Panc1 (cell line): ENCODE measurements at regions not wholly inside any gene's neighbourhood (a gene's known extent, or its start where the extent isn't known, plus 50 kb on each side); places are given as distances from the start of the nearest gene placed in this dataset.

Source experiments
- ATAC-seq: fragments of 200-7000 bp; cut with Tn5 transposase; 2 replicates; pipeline ENCODE4 v1.9.1; 2020; ENCODE audit warnings: mild to moderate bottlenecking, moderate library complexity
- BruUV-seq: library from RNA; stranded (reverse); fragments of 400-500 nt; replicated peaks from 2 replicates; lab custom pipeline; 2021; lab: Mats Ljungman, UMichigan
- CTCF ChIA-PET: fragments of 300-600 bp; sonication (Branson Sonifier 250); formaldehyde crosslinking; loops from one replicate; lab custom pipeline; 2022; ENCODE audit warnings: antibody characterized with exemption; lab: Charles Lee
- POLR2A ChIA-PET: fragments of 300-600 bp; sonication (Branson Sonifier 250); formaldehyde crosslinking; loops from one replicate; lab custom pipeline; 2022; ENCODE audit warnings: antibody characterized with exemption; lab: Charles Lee
- DNase-seq: peaks from one replicate; pipeline ENCODE4 v3.0.0-alpha.2; 2010; ENCODE audit warnings: low read depth, low spot score
- H3K27ac ChIP-seq: 2 replicates; pipeline ENCODE4 v1.5.1; 2011; ENCODE audit warnings: mild to moderate bottlenecking, low read length, inconsistent platforms
- H3K27me3 ChIP-seq: fragments of 200-500 bp; sonication (Bioruptor generic); 2 replicates; pipeline ENCODE4 v1.6.0; 2014; ENCODE audit warnings: low read length, inconsistent platforms; ENCODE audit not compliant: control insufficient read depth, insufficient read depth
- H3K36me3 ChIP-seq: fragments of 200-500 bp; sonication (Bioruptor generic); 2 replicates; pipeline ENCODE4 v1.5.1; 2014; ENCODE audit warnings: inconsistent platforms, mild to moderate bottlenecking, low read length, moderate library complexity; ENCODE audit not compliant: control insufficient read depth, insufficient read depth
- H3K4me1 ChIP-seq: 2 replicates; pipeline ENCODE4 v1.5.1; 2011; ENCODE audit warnings: inconsistent platforms, mild to moderate bottlenecking, low read length, moderate library complexity; ENCODE audit not compliant: control insufficient read depth, insufficient read depth
- H3K4me3 ChIP-seq, 2 experiments: 2 replicates each; pipeline ENCODE4 v1.5.1; 2011 to 2012; ENCODE audit warnings: low read depth in 2 of 2, low read length in 2 of 2, mild to moderate bottlenecking in 2 of 2, inconsistent platforms in 1 of 2, moderate library complexity in 1 of 2
- H3K9me3 ChIP-seq: fragments of 200-500 bp; sonication (Bioruptor generic); 2 replicates; pipeline ENCODE4 v1.5.1; 2014; ENCODE audit warnings: low read depth, mild to moderate bottlenecking, inconsistent platforms, low read length, moderate library complexity; ENCODE audit not compliant: control insufficient read depth, insufficient read depth
- POLR2AphosphoS5 ChIP-seq: IDR thresholded peaks from 2 replicates; pipeline ENCODE4 v1.6.1; 2012; ENCODE audit warnings: mild to moderate bottlenecking, low read depth, low read length, moderate library complexity
- SIN3A ChIP-seq: IDR thresholded peaks from 2 replicates; pipeline ENCODE4 v1.6.1; 2012; ENCODE audit warnings: low read depth, mild to moderate bottlenecking, low read length, moderate library complexity, borderline replicate concordance; ENCODE audit not compliant: insufficient read depth
- TCF7L2 ChIP-seq: IDR thresholded peaks from 2 replicates; pipeline ENCODE4 v1.6.1; 2011; ENCODE audit warnings: mild to moderate bottlenecking, low read depth, low read length, inconsistent platforms
- in situ Hi-C: cut with HindIII; loops from 2 replicates; pipeline ENCODE4 v1.10.0; 2016; ENCODE audit warnings: low sequenced_read_pairs, low pct_unique_long_range_greater_than_20kb
- intact Hi-C: fragments of 100-400 bp; cut with micrococcal nuclease; formaldehyde crosslinking; loops from one replicate; pipeline ENCODE4 v1.10.0; 2022; ENCODE audit not compliant: unreplicated experiment
- TF ChIP-seq, protein P1 (sequence below): fragments of 450-650 bp; IDR thresholded peaks from 2 replicates; pipeline ENCODE4 v1.5.1; 2017; ENCODE audit warnings: mild to moderate bottlenecking
- TF ChIP-seq, protein P2 (sequence below), 2 experiments: IDR thresholded peaks; 2 replicates each; pipeline ENCODE4 v1.6.1; 2011 to 2012; ENCODE audit warnings: low read depth in 2 of 2, control low read depth in 1 of 2, low read length in 1 of 2, mild to moderate bottlenecking in 1 of 2, moderate library complexity in 1 of 2; ENCODE audit not compliant: insufficient read depth in 1 of 2

DNA sequence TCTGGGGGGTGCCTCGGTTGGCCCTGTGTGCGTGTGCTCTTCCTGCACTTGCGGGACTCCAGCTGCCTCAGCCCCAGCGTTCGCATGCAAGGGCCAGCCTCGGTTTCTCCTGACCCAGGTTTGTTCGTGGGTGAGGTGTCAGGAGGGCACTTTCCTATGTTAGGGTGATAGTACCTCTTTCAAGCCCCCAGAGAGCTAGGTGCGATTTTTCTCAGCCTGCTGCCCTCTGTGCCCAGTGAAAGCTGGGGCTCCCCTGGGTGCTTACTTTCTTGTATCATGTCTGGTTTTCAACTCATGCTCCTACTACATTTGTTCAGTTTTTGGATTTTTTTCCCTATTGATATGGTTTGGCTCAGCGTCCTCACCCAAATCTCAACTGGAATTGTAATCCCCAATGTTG lies 289.2 kb downstream of the TEX29 start:
- Histone ChIP-seq H3K9me3 (no peaks in the 10 kb centered on the region), H3K4me1 (no peaks in the 10 kb centered on the region), H3K4me3 (no peak overlapping the region), H3K36me3 (no peaks in the 10 kb centered on the region), H3K27me3 (no peaks in the 10 kb centered on the region; the same call in 1 of the 2 replicates), H3K27ac (no peak overlapping the region)
- in situ Hi-C loops (no loop called here), intact Hi-C loops (no loop called here)
- no peak for DNase-seq
- ChIA-PET POLR2A (no interaction called here), CTCF (no interaction called here)
- no TSS peak for BruUV-seq
- no peak for ATAC-seq
- TF ChIP-seq, protein P1, sequence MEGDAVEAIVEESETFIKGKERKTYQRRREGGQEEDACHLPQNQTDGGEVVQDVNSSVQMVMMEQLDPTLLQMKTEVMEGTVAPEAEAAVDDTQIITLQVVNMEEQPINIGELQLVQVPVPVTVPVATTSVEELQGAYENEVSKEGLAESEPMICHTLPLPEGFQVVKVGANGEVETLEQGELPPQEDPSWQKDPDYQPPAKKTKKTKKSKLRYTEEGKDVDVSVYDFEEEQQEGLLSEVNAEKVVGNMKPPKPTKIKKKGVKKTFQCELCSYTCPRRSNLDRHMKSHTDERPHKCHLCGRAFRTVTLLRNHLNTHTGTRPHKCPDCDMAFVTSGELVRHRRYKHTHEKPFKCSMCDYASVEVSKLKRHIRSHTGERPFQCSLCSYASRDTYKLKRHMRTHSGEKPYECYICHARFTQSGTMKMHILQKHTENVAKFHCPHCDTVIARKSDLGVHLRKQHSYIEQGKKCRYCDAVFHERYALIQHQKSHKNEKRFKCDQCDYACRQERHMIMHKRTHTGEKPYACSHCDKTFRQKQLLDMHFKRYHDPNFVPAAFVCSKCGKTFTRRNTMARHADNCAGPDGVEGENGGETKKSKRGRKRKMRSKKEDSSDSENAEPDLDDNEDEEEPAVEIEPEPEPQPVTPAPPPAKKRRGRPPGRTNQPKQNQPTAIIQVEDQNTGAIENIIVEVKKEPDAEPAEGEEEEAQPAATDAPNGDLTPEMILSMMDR = no peak
- no peak for TF ChIP-seq POLR2AphosphoS5
- TF ChIP-seq, protein P2, sequence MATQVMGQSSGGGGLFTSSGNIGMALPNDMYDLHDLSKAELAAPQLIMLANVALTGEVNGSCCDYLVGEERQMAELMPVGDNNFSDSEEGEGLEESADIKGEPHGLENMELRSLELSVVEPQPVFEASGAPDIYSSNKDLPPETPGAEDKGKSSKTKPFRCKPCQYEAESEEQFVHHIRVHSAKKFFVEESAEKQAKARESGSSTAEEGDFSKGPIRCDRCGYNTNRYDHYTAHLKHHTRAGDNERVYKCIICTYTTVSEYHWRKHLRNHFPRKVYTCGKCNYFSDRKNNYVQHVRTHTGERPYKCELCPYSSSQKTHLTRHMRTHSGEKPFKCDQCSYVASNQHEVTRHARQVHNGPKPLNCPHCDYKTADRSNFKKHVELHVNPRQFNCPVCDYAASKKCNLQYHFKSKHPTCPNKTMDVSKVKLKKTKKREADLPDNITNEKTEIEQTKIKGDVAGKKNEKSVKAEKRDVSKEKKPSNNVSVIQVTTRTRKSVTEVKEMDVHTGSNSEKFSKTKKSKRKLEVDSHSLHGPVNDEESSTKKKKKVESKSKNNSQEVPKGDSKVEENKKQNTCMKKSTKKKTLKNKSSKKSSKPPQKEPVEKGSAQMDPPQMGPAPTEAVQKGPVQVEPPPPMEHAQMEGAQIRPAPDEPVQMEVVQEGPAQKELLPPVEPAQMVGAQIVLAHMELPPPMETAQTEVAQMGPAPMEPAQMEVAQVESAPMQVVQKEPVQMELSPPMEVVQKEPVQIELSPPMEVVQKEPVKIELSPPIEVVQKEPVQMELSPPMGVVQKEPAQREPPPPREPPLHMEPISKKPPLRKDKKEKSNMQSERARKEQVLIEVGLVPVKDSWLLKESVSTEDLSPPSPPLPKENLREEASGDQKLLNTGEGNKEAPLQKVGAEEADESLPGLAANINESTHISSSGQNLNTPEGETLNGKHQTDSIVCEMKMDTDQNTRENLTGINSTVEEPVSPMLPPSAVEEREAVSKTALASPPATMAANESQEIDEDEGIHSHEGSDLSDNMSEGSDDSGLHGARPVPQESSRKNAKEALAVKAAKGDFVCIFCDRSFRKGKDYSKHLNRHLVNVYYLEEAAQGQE (IDR thresholded peaks at IDR 0.05; ENCODE audit: insufficient read depth in 1 of 2, low read depth in 2 of 2, low read length in 1 of 2) = no peak
- no peak for TF ChIP-seq SIN3A
- no peak for TF ChIP-seq TCF7L2

DNA sequence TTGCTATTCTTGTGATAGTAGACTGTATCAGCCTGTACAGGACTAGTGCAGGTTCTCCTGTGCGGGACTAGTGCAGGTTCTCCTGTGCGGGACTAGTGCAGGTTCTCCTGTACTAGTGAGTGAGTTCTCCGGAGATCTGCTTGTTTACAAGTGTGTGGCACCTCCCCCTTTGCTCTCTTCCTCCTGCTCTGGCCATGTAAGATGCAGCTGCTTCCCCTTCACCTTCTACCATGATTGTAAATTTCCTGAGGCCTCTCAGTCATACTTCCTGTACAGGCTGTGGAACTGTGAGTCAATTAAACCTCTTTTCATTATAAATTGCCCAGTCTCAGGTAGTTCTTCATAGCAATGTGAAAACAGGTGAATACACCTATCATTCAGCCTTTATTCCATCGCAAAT lies 289.6 kb downstream of the TEX29 start:
- H3K27ac ChIP-seq = no peak overlapping the region
- CTCF ChIA-PET = no interaction called here
- ATAC-seq (no peak), DNase-seq (no peak)
- H3K36me3 ChIP-seq = no peaks in the 10 kb centered on the region
- intact Hi-C loops = no loop called here
- POLR2A ChIA-PET = no interaction called here
- BruUV-seq = no TSS peak
- no peak overlapping the region for H3K4me3 ChIP-seq
- no peaks in the 10 kb centered on the region for H3K4me1 ChIP-seq
- in situ Hi-C loops = no loop called here
- TF ChIP-seq, protein P1 = no peak
- TF ChIP-seq SIN3A (no peak), POLR2AphosphoS5 (no peak), TCF7L2 (no peak)
- TF ChIP-seq, protein P2 (IDR thresholded peaks at IDR 0.05; ENCODE audit: insufficient read depth in 1 of 2, low read depth in 2 of 2, low read length in 1 of 2) = no peak
- no peaks in the 10 kb centered on the region for H3K9me3 ChIP-seq
- no peaks in the 10 kb centered on the region; the same call in 1 of the 2 replicates for H3K27me3 ChIP-seq
